Endodermal cell (in vitro differentiated cells): ENCODE measurements at regions not wholly inside any gene's neighbourhood (a gene's known extent, or its start where the extent isn't known, plus 50 kb on each side); places are given as distances from the start of the nearest gene placed in this dataset.

ENCODE experiments used
- DNase-seq: peaks from one replicate; pipeline ENCODE4 v3.0.0-alpha.2; 2017
- H3K27ac ChIP-seq: 2 replicates; pipeline ENCODE4 v1.5.1; 2013; ENCODE audit warnings: mild to moderate bottlenecking, low read depth, low read length, moderate library complexity
- H3K27me3 ChIP-seq: 2 replicates; pipeline ENCODE4 v1.6.1; 2013; ENCODE audit warnings: mild to moderate bottlenecking, low read length, moderate library complexity; ENCODE audit not compliant: insufficient read depth, control insufficient read depth, poor library complexity, severe bottlenecking
- H3K36me3 ChIP-seq: 2 replicates; pipeline ENCODE4 v1.7.0; 2013; ENCODE audit warnings: mild to moderate bottlenecking, low read length, moderate library complexity; ENCODE audit not compliant: control insufficient read depth, insufficient read depth
- H3K4me1 ChIP-seq: one replicate; pipeline ENCODE4 v1.7.0; 2013; ENCODE audit warnings: low read length; ENCODE audit not compliant: control insufficient read depth, insufficient read depth
- H3K4me3 ChIP-seq: 2 replicates; pipeline ENCODE4 v1.5.1; 2013; ENCODE audit warnings: mild to moderate bottlenecking, low read length, moderate library complexity
- H3K9ac ChIP-seq: 2 replicates; pipeline ENCODE4 v1.6.1; 2013; ENCODE audit warnings: mild to moderate bottlenecking, low read length, moderate library complexity; ENCODE audit not compliant: poor library complexity, severe bottlenecking; ENCODE audit errors: extremely low read depth
- H3K9me3 ChIP-seq: 2 replicates; pipeline ENCODE4 v1.6.1; 2013; ENCODE audit warnings: mild to moderate bottlenecking, low read length, moderate library complexity; ENCODE audit not compliant: control insufficient read depth
- H3K27ac Mint-ChIP-seq: 2 replicates; pipeline ENCODE4 v1.8.0; 2020; ENCODE audit warnings: mixed read lengths
- H3K27me3 Mint-ChIP-seq: 2 replicates; pipeline ENCODE4 v1.8.0; 2021; ENCODE audit warnings: mild to moderate bottlenecking, mixed read lengths; ENCODE audit not compliant: insufficient read depth
- H3K36me3 Mint-ChIP-seq: 2 replicates; pipeline ENCODE4 v1.8.0; 2020; ENCODE audit warnings: low read depth, mixed read lengths
- H3K4me1 Mint-ChIP-seq: 2 replicates; pipeline ENCODE4 v1.8.0; 2020; ENCODE audit warnings: mixed read lengths
- H3K4me3 Mint-ChIP-seq: 2 replicates; pipeline ENCODE4 v1.8.0; 2020; ENCODE audit warnings: mild to moderate bottlenecking, moderate library complexity, mixed read lengths
- H3K9me3 Mint-ChIP-seq: 2 replicates; pipeline ENCODE4 v1.8.0; 2020; ENCODE audit warnings: mild to moderate bottlenecking, mixed read lengths
- WGBS, 2 experiments: methylation state at CpG; one replicate each; pipeline versions ENCODE4 v1.1.5 to v1.1.7; 2013; ENCODE audit warnings: missing lambda C conversion rate in 2 of 2, mixed read lengths in 1 of 2; ENCODE audit not compliant: insufficient coverage in 1 of 2, insufficient read length in 1 of 2; 5-methylcytosine and 5-hydroxymethylcytosine counted together
- TF ChIP-seq, protein P1 (sequence below): fragments of 200-600 bp; sonication (generic); conservative IDR thresholded peaks from 2 replicates; pipeline ENCODE4 v1.5.0; 2021; ENCODE audit warnings: antibody characterized with exemption, mild to moderate bottlenecking

GRCh38 chr3:127091376-127091775 is 101.6 kb upstream of the PRR23E start:
- H3K4me1 ChIP-seq = no peaks in the 10 kb centered on the region
- TF ChIP-seq, protein P1, sequence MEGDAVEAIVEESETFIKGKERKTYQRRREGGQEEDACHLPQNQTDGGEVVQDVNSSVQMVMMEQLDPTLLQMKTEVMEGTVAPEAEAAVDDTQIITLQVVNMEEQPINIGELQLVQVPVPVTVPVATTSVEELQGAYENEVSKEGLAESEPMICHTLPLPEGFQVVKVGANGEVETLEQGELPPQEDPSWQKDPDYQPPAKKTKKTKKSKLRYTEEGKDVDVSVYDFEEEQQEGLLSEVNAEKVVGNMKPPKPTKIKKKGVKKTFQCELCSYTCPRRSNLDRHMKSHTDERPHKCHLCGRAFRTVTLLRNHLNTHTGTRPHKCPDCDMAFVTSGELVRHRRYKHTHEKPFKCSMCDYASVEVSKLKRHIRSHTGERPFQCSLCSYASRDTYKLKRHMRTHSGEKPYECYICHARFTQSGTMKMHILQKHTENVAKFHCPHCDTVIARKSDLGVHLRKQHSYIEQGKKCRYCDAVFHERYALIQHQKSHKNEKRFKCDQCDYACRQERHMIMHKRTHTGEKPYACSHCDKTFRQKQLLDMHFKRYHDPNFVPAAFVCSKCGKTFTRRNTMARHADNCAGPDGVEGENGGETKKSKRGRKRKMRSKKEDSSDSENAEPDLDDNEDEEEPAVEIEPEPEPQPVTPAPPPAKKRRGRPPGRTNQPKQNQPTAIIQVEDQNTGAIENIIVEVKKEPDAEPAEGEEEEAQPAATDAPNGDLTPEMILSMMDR = no peak
- no peaks in the 10 kb centered on the region for H3K27me3 ChIP-seq
- Mint-ChIP-seq H3K27ac (no peak overlapping the region), H3K27me3 (no peaks in the 10 kb centered on the region), H3K4me1 (no peaks in the 10 kb centered on the region), H3K9me3 (peaks cover 10% of the 10 kb centered on the region), H3K36me3 (no peaks in the 10 kb centered on the region), H3K4me3 (no peak overlapping the region)
- H3K27ac ChIP-seq = no peak overlapping the region
- no peak for DNase-seq
- no peak overlapping the region for H3K9ac ChIP-seq
- H3K36me3 ChIP-seq = no peaks in the 10 kb centered on the region
- WGBS, 2 experiments = 90 to 95% methylated on average over 3 to 8 of the region's 8 CpGs
- H3K4me3 ChIP-seq = no peak overlapping the region
- H3K9me3 ChIP-seq = no peaks in the 10 kb centered on the region

- Histone ChIP-seq H3K36me3 (no peaks in the 10 kb centered on the region), H3K27ac (peak overlapping the region; percentile 2), H3K4me1 (no peaks in the 10 kb centered on the region), H3K27me3 (no peaks in the 10 kb centered on the region), H3K9ac (no peak overlapping the region), H3K9me3 (no peaks in the 10 kb centered on the region), H3K4me3 (no peak overlapping the region)
- Mint-ChIP-seq H3K27ac (no peak overlapping the region), H3K27me3 (no peaks in the 10 kb centered on the region), H3K4me3 (no peak overlapping the region), H3K36me3 (no peaks in the 10 kb centered on the region), H3K4me1 (no peaks in the 10 kb centered on the region), H3K9me3 (peaks cover 10% of the 10 kb centered on the region)
- TF ChIP-seq, protein P1 = no peak
- WGBS, 2 experiments = 90% methylated on average over 4 of the region's 4 CpGs; no CpG with 5 or more reads in 1 of the 2 experiments
- DNase-seq = no peak
Observed at GRCh38 chr3:127092368-127092767, 100.6 kb upstream of the PRR23E start.

- WGBS, 2 experiments = 63 to 78% methylated on average over 7 to 11 of the region's 11 CpGs
- DNase-seq = no peak
- no peaks in the 10 kb centered on the region for H3K36me3 ChIP-seq
Observed at GRCh38 chr3:127092776-127093175, 100.2 kb upstream of the PRR23E start.

More at GRCh38 chr3:127092776-127093175, 100.2 kb upstream of the PRR23E start:
- TF ChIP-seq, protein P1 = no peak
- peaks cover 10% of the 10 kb centered on the region for H3K9me3 Mint-ChIP-seq
- no peaks in the 10 kb centered on the region for H3K27me3 Mint-ChIP-seq
- no peaks in the 10 kb centered on the region for H3K27me3 ChIP-seq
- H3K27ac ChIP-seq = peak overlapping the region; percentile 63
- H3K4me1 Mint-ChIP-seq = no peaks in the 10 kb centered on the region
- H3K9me3 ChIP-seq = no peaks in the 10 kb centered on the region
- no peak overlapping the region for H3K9ac ChIP-seq
- no peak overlapping the region for H3K4me3 Mint-ChIP-seq
- H3K4me1 ChIP-seq = no peaks in the 10 kb centered on the region
- H3K27ac Mint-ChIP-seq = no peak overlapping the region
- H3K36me3 Mint-ChIP-seq = no peaks in the 10 kb centered on the region
- no peak overlapping the region for H3K4me3 ChIP-seq
